Erythroblast (primary cell): ENCODE measurements at regions not wholly inside any gene's neighbourhood (a gene's known extent, or its start where the extent isn't known, plus 50 kb on each side); places are given as distances from the start of the nearest gene placed in this dataset.

ENCODE experiments used
- GATA1 ChIP-seq: IDR thresholded peaks from 2 replicates; pipeline ENCODE4 v1.6.1; 2011; ENCODE audit warnings: low read depth, mild to moderate bottlenecking, control low read depth, low read length, moderate library complexity
- POLR2A ChIP-seq: IDR thresholded peaks from 2 replicates; pipeline ENCODE4 v1.6.1; 2011; ENCODE audit warnings: mild to moderate bottlenecking, low read length

GRCh38 chr13:112325142-112325808 is 50.9 kb upstream of the SPACA7 start:
- TF ChIP-seq POLR2A (no peak), GATA1 (no peak)
